Fibroblast of the conjunctiva (primary cell): ENCODE measurements at regions not wholly inside any gene's neighbourhood (a gene's known extent, or its start where the extent isn't known, plus 50 kb on each side); places are given as distances from the start of the nearest gene placed in this dataset.

Source experiments
- DNase-seq: peaks from one replicate; pipeline ENCODE4 v3.0.0-alpha.2; 2010; ENCODE audit warnings: low read depth

- DNase-seq = peak; percentile 24
Measured at GRCh38 chr2:221289389-221289788, 282.7 kb downstream of the EPHA4 start.

- DNase-seq = no peak
Measured at GRCh38 chr2:221289846-221290245, 282.3 kb downstream of the EPHA4 start.

- no peak for DNase-seq
Measured at GRCh38 chr2:221293949-221294742, 278.0 kb downstream of the EPHA4 start.

- DNase-seq = no peak
Measured at GRCh38 chr2:221304916-221305315, 267.2 kb downstream of the EPHA4 start.

- no peak for DNase-seq
Measured at GRCh38 chr2:221308507-221309066, 263.5 kb downstream of the EPHA4 start.

- DNase-seq = no peak
Measured at GRCh38 chr2:221309892-221310583, 262.1 kb downstream of the EPHA4 start.

GRCh38 chr2:221310730-221311129 is 261.4 kb downstream of the EPHA4 start:
- DNase-seq = no peak

GRCh38 chr2:221312634-221313033 is 259.5 kb downstream of the EPHA4 start:
- no peak for DNase-seq

GRCh38 chr2:221314786-221315185 is 257.3 kb downstream of the EPHA4 start:
- DNase-seq = no peak

- DNase-seq = no peak
Measured at GRCh38 chr2:221318376-221319130, 253.6 kb downstream of the EPHA4 start.

- no peak for DNase-seq
Measured at GRCh38 chr2:221322741-221323140, 249.4 kb downstream of the EPHA4 start.

GRCh38 chr2:221323513-221323912 is 248.6 kb downstream of the EPHA4 start:
- no peak for DNase-seq

- peak; percentile 4 for DNase-seq
Measured at GRCh38 chr2:221330436-221330835, 241.7 kb downstream of the EPHA4 start.

GRCh38 chr2:221334481-221335218 is 237.5 kb downstream of the EPHA4 start:
- DNase-seq = peak; percentile 5

- DNase-seq = no peak
Measured at GRCh38 chr2:221335219-221335752, 236.8 kb downstream of the EPHA4 start.

- no peak for DNase-seq
Measured at GRCh38 chr2:221336967-221337366, 235.1 kb downstream of the EPHA4 start.

GRCh38 chr2:221337957-221338685 is 234.0 kb downstream of the EPHA4 start:
- no peak for DNase-seq

GRCh38 chr2:221342388-221342787 is 229.7 kb downstream of the EPHA4 start:
- DNase-seq = no peak

GRCh38 chr2:221343524-221343923 is 228.6 kb downstream of the EPHA4 start:
- no peak for DNase-seq

- no peak for DNase-seq
Measured at GRCh38 chr2:221345516-221345915, 226.6 kb downstream of the EPHA4 start.

GRCh38 chr2:221346411-221346810 is 225.7 kb downstream of the EPHA4 start:
- peak; percentile 6 for DNase-seq
